AG09319 (cell line): ENCODE measurements at regions not wholly inside any gene's neighbourhood (a gene's known extent, or its start where the extent isn't known, plus 50 kb on each side); places are given as distances from the start of the nearest gene placed in this dataset.

Source experiments
- DNase-seq: peaks from one replicate; pipeline ENCODE4 v3.0.0-alpha.2; 2010; ENCODE audit warnings: low read depth; ENCODE audit errors: extremely low read depth
- CTCF ChIP-seq: IDR thresholded peaks from 2 replicates; pipeline ENCODE4 v1.5.1; 2011; ENCODE audit warnings: low read depth, mild to moderate bottlenecking, inconsistent platforms, low read length, moderate library complexity

DNA sequence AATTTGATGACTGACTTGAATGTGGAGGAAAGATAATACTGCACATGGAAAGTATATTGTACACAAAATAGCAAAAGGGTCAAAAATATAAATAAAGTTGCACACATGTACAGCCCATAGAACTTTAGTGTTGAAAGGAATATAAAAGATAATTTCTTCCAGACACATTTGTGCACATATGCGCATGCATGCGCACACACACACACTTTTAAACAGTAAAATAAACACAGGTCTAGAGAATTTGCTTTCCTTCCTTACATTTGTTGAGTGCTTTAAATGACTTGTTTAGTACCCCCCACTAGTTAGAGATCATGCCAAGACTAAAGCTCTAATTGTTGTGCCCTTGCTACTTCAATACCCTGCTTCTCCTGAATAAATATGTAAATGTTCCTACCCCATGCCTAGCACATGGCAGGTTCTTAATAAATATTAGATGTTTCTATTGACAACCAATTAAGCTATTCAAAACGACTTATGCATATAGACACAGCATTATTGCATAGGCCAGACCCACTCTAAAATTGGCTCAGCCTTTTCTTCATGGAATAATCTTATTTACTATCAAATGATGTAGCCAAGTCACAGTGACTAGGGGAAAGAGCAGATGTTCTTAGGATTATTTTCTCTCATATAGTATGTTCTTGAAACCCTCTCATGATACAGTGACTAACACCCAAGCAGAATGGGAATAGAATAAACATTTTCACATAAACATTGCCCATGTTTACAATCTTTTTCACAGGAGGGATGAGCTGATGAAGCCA, 165.5 kb upstream of the ACVR2A start:
- TF ChIP-seq CTCF, result no peak
- DNase-seq, result no peak

DNA sequence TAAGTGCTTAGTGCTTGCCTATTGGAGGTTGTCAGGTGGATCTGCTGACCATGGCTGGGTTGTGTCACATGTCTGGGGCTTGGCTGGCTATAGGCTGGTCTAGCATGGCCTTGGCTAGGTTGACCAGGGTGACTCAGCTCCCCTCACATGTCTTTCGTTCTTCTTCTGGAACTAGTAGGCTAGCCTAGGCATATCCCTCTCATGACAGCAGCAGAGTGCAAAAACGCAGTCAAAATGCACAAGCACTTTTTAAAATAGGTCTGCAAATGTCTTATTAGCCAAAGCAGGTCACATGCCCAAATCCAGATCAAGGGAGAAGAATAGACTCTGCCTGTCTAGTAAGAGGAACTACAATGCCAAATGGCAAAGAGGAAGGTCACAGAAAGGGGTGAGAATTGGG, 179.7 kb upstream of the ACVR2A start:
- TF ChIP-seq CTCF, result no peak
- DNase-seq, result no peak

DNA sequence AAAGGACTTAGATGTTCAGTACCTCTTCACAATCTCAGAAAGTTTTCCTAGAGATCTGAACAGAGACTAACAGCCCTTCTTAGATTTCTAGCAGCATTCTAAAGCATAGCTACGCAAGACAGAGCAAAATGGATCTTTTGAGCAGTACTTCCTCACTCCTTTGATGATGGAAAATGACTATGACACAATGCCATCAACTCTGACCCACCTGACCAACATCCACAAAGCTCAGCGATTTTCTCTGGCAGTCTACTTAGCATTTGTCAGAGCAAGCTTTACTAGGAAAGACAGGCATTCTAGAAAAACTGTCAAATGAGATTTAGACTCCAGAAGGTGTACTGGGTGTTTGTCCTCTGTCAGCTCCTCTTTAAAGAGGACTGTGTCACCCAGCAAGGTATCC, 180.9 kb upstream of the ACVR2A start:
- no peak for DNase-seq
- TF ChIP-seq CTCF, result no peak

DNA sequence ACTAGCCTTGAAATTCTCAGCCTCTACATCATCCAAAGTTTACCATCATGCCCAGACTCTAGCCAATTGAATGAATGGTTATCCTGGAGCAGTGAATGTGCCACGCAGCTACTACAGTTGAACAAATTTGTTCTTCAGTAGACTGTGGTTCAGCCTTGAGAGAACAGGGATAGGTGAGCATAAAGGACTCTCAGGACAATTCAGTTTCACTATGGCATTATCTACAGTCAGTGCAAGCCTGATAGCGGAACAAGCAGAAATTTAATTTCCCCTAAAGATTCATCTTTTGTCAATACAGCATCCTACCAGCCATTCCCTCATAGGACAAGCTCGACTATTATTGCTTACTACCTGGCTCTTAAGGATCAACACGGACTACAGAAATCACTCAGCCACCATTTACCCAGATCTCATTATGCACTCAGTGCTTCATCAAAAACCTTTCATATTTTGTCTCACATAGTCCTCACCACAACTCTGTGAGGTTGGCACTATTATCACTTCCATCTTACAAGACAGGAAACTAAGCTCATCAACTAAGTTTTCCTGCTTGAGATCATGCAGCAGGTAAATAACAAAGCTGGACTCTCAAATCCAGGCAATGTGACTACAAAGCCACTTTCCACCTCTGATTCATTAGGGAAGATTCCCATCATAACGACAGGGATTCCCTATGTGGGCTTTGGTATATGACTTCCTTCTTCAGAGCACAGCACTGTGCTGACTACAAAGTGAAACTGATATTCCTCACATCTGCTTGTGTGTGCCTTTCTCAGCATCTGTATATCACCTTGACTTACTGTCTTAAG, 181.5 kb upstream of the ACVR2A start:
- no peak for TF ChIP-seq CTCF
- DNase-seq, result no peak

GRCh38 chr2:147662221-147662620, 182.6 kb upstream of the ACVR2A start:
- no peak for DNase-seq
- no peak for TF ChIP-seq CTCF

- TF ChIP-seq CTCF, result no peak
- no peak for DNase-seq
Observed at GRCh38 chr2:147660680-147661079, 184.1 kb upstream of the ACVR2A start.

DNA sequence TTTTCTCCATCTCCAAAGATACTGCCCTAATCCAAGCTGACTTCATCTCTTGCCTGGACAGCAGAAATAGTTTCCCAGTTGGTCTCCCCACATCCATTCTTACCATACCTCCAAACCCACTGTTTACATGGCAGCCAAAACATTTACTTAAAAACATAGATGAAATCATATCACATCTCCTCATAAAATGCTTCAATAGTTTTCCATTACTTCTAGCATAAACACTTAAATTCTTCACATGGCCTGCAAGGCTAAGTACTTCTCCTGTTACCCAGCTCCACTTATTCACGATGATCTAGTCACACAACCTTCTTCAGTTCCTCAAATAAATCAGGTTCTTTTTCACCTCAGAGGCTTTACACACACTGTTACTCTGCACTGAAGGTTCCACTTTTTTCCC, 185.8 kb upstream of the ACVR2A start:
- no peak for TF ChIP-seq CTCF
- DNase-seq, result no peak
